ENCODE measurements at regions not wholly inside any gene's neighbourhood (a gene's known extent, or its start where the extent isn't known, plus 50 kb on each side); places are given as distances from the start of the nearest gene placed in this dataset.

GRCh38 chr6:25153079-25153478 lies 126.1 kb upstream of the CARMIL1 start:
- no peak for DNase-seq (ENCODE audit: low spot score)
- Mint-ChIP-seq H3K4me3 (no peak overlapping the region), H3K27me3 (ENCODE audit: low read depth) (no peaks in the 10 kb centered on the region; the same call in none of the 2 replicates), H3K27ac (no peak overlapping the region), H3K36me3 (peaks cover 26% of the 10 kb centered on the region), H3K4me1 (peaks cover 8% of the 10 kb centered on the region), H3K9me3 (peaks cover 29% of the 10 kb centered on the region)
- ChIA-PET CTCF (interaction anchor here (1.0 kb wide), 1 partner anchor 135 kb away, joined by 3 read pairs; no protein-coding TSS in a partner anchor), POLR2A (no interaction called here)
- no peak for ATAC-seq
- TF ChIP-seq OVOL2 (CRISPR knock-in tag; IDR thresholded peaks at IDR 0.05; ENCODE audit: borderline replicate concordance) (no peak), CBFB (CRISPR knock-in tag; IDR thresholded peaks at IDR 0.05; ENCODE audit: low read depth) (no peak), TCF7 (CRISPR knock-in tag; IDR thresholded peaks at IDR 0.05; ENCODE audit: low read depth) (no peak), ZNF121 (CRISPR knock-in tag; IDR thresholded peaks at IDR 0.05) (no peak), GRHL2 (CRISPR knock-in tag; IDR thresholded peaks at IDR 0.05; ENCODE audit: insufficient replicate concordance, severe bottlenecking) (no peak), IRF2 (CRISPR knock-in tag; IDR thresholded peaks at IDR 0.05; ENCODE audit: borderline replicate concordance, low read depth) (no peak), HMGXB4 (CRISPR knock-in tag; IDR thresholded peaks at IDR 0.05) (no peak), NFYB (CRISPR knock-in tag; conservative IDR thresholded peaks at IDR 0.05; ENCODE audit: low read depth) (no peak), TEAD4 (CRISPR knock-in tag; IDR thresholded peaks at IDR 0.05) (no peak), ZNF671 (CRISPR knock-in tag; IDR thresholded peaks at IDR 0.05) (no peak), ZNF138 (CRISPR knock-in tag; conservative IDR thresholded peaks at IDR 0.05) (no peak), ZBTB21 (CRISPR knock-in tag; IDR thresholded peaks at IDR 0.05; ENCODE audit: borderline replicate concordance) (no peak)
- TF ChIP-seq, protein P1, sequence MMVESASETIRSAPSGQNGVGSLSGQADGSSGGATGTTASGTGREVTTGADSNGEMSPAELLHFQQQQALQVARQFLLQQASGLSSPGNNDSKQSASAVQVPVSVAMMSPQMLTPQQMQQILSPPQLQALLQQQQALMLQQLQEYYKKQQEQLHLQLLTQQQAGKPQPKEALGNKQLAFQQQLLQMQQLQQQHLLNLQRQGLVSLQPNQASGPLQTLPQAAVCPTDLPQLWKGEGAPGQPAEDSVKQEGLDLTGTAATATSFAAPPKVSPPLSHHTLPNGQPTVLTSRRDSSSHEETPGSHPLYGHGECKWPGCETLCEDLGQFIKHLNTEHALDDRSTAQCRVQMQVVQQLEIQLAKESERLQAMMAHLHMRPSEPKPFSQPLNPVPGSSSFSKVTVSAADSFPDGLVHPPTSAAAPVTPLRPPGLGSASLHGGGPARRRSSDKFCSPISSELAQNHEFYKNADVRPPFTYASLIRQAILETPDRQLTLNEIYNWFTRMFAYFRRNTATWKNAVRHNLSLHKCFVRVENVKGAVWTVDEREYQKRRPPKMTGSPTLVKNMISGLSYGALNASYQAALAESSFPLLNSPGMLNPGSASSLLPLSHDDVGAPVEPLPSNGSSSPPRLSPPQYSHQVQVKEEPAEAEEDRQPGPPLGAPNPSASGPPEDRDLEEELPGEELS (CRISPR knock-in tag; IDR thresholded peaks at IDR 0.05), result no peak
- TF ChIP-seq, protein P2, sequence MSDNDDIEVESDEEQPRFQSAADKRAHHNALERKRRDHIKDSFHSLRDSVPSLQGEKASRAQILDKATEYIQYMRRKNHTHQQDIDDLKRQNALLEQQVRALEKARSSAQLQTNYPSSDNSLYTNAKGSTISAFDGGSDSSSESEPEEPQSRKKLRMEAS (CRISPR knock-in tag; IDR thresholded peaks at IDR 0.05), result no peak

GRCh38 chr6:25154034-25154596 lies 125.1 kb upstream of the CARMIL1 start:
- Mint-ChIP-seq H3K27ac (no peak overlapping the region), H3K4me3 (no peak overlapping the region), H3K27me3 (ENCODE audit: low read depth) (no peaks in the 10 kb centered on the region; the same call in 1 of the 2 replicates), H3K9me3 (peaks cover 37% of the 10 kb centered on the region), H3K36me3 (peaks cover 35% of the 10 kb centered on the region), H3K4me1 (peaks cover 8% of the 10 kb centered on the region)
- POLR2A ChIA-PET, result no interaction called here
- TF ChIP-seq, protein P3, sequence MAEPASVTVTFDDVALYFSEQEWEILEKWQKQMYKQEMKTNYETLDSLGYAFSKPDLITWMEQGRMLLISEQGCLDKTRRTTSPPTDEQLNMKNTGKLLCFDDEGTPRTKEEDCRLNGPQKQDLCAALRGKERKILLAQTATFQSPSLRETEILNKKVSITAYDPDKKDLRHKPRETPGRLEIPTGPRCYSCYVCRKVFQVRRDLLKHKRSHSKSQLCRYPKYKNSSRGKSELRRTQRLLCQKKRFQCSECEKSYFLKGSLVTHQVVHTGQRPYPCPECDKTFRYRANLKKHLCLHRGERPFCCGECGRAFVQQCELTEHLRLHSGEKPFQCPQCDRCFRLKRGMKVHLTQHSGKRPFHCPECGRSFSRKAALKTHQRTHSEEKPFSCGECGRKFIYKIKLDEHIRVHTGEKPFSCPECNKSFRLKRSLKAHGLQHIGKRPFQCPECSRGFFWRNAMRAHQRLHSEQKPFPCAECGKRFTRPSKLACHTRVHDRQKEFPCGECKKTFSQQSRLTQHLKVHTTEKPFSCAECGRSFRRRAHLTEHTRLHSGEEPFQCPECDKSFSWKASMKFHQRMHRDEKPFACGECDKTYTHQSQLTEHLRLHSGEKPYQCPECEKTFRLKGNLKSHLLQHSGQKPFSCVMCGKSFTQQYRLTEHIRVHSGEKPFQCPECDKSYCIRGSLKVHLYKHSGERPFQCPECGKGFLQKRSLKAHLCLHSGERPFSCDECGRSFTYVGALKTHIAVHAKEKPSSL (CRISPR knock-in tag; conservative IDR thresholded peaks at IDR 0.05), result no peak
- TF ChIP-seq, protein P4, sequence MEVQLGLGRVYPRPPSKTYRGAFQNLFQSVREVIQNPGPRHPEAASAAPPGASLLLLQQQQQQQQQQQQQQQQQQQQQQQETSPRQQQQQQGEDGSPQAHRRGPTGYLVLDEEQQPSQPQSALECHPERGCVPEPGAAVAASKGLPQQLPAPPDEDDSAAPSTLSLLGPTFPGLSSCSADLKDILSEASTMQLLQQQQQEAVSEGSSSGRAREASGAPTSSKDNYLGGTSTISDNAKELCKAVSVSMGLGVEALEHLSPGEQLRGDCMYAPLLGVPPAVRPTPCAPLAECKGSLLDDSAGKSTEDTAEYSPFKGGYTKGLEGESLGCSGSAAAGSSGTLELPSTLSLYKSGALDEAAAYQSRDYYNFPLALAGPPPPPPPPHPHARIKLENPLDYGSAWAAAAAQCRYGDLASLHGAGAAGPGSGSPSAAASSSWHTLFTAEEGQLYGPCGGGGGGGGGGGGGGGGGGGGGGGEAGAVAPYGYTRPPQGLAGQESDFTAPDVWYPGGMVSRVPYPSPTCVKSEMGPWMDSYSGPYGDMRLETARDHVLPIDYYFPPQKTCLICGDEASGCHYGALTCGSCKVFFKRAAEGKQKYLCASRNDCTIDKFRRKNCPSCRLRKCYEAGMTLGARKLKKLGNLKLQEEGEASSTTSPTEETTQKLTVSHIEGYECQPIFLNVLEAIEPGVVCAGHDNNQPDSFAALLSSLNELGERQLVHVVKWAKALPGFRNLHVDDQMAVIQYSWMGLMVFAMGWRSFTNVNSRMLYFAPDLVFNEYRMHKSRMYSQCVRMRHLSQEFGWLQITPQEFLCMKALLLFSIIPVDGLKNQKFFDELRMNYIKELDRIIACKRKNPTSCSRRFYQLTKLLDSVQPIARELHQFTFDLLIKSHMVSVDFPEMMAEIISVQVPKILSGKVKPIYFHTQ (CRISPR knock-in tag; IDR thresholded peaks at IDR 0.05), result no peak
- TF ChIP-seq E2F4 (CRISPR knock-in tag; IDR thresholded peaks at IDR 0.05; ENCODE audit: borderline replicate concordance, low read depth), result no peak
- TF ChIP-seq ETV6 (CRISPR knock-in tag; IDR thresholded peaks at IDR 0.05), result no peak
- no peak for TF ChIP-seq JUN (CRISPR knock-in tag; IDR thresholded peaks at IDR 0.05)
- no peak for TF ChIP-seq MYBL2 (CRISPR knock-in tag; IDR thresholded peaks at IDR 0.05)
- TF ChIP-seq TCF7 (CRISPR knock-in tag; IDR thresholded peaks at IDR 0.05; ENCODE audit: low read depth), result no peak
- TF ChIP-seq TP53 (CRISPR knock-in tag; IDR thresholded peaks at IDR 0.05), result no peak
- no peak for TF ChIP-seq ZBTB21 (CRISPR knock-in tag; IDR thresholded peaks at IDR 0.05; ENCODE audit: borderline replicate concordance)
- TF ChIP-seq MXD4 (CRISPR knock-in tag; IDR thresholded peaks at IDR 0.05; ENCODE audit: borderline replicate concordance), result no peak
- TF ChIP-seq ZNF219 (CRISPR knock-in tag; IDR thresholded peaks at IDR 0.05; ENCODE audit: borderline replicate concordance), result no peak
- no peak for TF ChIP-seq HMGXB4 (CRISPR knock-in tag; IDR thresholded peaks at IDR 0.05)
- ATAC-seq (no peak), DNase-seq (ENCODE audit: low spot score) (no peak)
- CTCF ChIA-PET, result no interaction called here

All from WTC11 (cell line).